GM12892 (cell line): ENCODE measurements at regions not wholly inside any gene's neighbourhood (a gene's known extent, or its start where the extent isn't known, plus 50 kb on each side); places are given as distances from the start of the nearest gene placed in this dataset.

Source experiments
- DNase-seq: peaks from one replicate; pipeline ENCODE4 v3.0.0; 2011; ENCODE audit not compliant: insufficient read length
- FAIRE-seq: peaks from 2 replicates; lab custom pipeline; 2011; peaks lifted over from hg19 to GRCh38; lab: Jason Lieb, UNC
- POLR2A ChIP-seq: IDR thresholded peaks from 2 replicates; pipeline ENCODE4 v1.6.1; 2011; ENCODE audit warnings: low read depth, low read length, control low read depth
- POLR2AphosphoS5 ChIP-seq: IDR thresholded peaks from 2 replicates; pipeline ENCODE4 v1.6.1; 2011; ENCODE audit warnings: low read depth, low read length, control low read depth
- TAF1 ChIP-seq: IDR thresholded peaks from 2 replicates; pipeline ENCODE4 v1.6.1; 2011; ENCODE audit warnings: low read depth, mild to moderate bottlenecking, control low read depth, low read length, borderline replicate concordance

- DNase-seq: no peak
- FAIRE-seq: no peak
- TF ChIP-seq POLR2A: no peak
- no peak for TF ChIP-seq TAF1
These were observed 230.8 kb downstream of the CTTN start for GRCh38 chr11:70628855-70629844.

DNA sequence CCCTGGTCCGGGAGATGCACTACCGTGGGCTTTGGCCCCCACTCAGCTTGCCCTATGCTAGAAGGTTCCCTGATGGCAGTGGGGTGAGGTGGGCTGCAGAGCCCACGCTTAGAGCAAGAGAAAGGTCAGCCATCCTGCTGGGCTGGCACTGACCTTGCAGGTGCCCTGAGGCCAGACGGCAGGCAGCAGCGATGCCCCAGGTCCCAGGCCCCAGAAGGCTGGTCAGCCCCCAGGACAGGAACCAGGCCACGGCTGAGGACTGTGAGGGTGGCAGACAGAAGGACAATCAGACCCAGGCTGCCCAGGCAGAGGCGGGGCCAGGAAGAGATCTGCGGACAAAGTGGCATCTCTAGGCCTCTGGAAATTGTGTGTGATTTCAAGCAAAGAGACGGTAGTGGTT lies 231.7 kb downstream of the CTTN start:
- FAIRE-seq (no peak), DNase-seq (no peak)
- no peak for TF ChIP-seq TAF1
- TF ChIP-seq POLR2A: no peak
- TF ChIP-seq POLR2AphosphoS5: no peak

DNA sequence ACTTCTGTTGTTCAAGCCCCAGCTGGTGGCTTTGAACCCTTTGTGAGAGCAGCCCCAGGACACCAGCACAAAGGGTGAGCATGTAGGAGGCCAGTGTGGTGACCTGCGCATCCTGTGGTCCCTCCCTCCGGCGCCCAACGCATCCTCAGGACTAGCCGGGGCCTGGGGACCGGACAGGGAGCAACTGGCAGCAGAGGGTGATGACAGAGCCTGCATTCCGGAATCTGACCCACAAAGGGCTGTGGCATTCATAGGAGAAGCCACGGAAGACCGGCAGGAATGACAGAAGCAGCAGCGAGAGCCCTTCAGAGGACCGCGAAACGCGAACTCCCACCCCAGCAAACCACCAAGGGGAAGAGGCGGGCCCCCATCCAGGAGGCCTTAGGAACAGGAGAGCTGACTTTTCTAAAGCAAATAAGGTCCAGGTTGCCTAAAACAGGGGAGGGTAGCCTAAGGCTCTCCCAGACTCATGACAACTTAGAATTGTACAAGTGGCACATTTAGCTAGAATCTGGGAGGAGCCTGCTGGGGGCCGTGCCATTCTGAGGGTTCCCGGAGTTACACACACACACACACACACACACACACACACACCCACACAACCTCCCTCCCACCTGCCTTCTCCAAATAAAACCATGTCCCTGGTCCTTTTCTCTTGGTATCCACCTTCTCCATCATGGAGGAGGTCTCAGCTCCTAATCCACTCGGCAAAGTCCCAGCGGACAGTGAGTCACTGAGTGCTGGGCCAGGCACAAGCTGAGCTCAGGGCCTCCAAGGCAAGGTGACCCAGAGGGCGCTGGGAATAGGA lies 232.7 kb downstream of the CTTN start:
- FAIRE-seq (no peak), DNase-seq (no peak)
- TF ChIP-seq POLR2AphosphoS5 (no peak), POLR2A (no peak), TAF1 (no peak)

GRCh38 chr11:70631624-70632047 lies 233.3 kb downstream of the CTTN start:
- TF ChIP-seq POLR2A (no peak), TAF1 (no peak), POLR2AphosphoS5 (no peak)
- FAIRE-seq: no peak

GRCh38 chr11:70633610-70634009 lies 235.3 kb downstream of the CTTN start:
- TF ChIP-seq POLR2AphosphoS5 (no peak), POLR2A (no peak), TAF1 (no peak)
- DNase-seq: no peak

More at GRCh38 chr11:70631624-70632047, 233.3 kb downstream of the CTTN start:
- DNase-seq: no peak

GRCh38 chr11:70636659-70637058 lies 238.3 kb downstream of the CTTN start:
- no peak for FAIRE-seq
- DNase-seq: no peak
- TF ChIP-seq POLR2A: no peak
- TF ChIP-seq POLR2AphosphoS5: no peak
- TF ChIP-seq TAF1: no peak

More at GRCh38 chr11:70633610-70634009, 235.3 kb downstream of the CTTN start:
- no peak for FAIRE-seq

DNA sequence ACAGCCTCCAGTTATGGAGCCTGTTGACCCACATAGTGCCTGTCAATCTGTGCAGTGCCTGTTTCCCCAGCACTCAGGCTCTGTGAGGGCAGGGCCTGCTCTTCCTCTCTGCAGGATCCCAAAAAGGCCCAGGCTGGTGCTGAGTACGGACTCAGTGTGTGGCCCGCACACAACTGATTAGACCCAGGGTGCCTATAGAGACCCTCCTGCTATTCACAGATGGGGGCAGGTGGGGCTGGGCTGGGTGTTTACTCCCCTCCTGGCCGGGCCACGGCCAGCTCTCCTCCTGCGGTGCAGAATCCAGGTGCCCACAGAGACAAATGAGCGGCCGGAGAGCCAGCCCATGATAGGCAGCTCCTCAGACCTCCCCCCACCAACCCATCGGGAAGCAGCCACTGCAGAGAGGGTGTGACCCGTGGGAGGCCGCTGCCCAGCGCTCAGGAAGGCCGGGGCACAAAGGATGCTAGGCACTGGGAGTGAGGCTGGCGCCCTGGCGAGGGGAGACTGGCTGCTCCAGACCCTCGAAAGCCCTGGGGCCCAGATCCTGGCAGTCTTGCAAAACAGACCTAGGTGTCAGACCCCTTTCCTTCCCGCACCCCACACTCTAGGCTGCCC lies 239.0 kb downstream of the CTTN start:
- no peak for TF ChIP-seq TAF1
- no peak for TF ChIP-seq POLR2AphosphoS5
- TF ChIP-seq POLR2A: no peak
- DNase-seq: no peak
- no peak for FAIRE-seq

DNA sequence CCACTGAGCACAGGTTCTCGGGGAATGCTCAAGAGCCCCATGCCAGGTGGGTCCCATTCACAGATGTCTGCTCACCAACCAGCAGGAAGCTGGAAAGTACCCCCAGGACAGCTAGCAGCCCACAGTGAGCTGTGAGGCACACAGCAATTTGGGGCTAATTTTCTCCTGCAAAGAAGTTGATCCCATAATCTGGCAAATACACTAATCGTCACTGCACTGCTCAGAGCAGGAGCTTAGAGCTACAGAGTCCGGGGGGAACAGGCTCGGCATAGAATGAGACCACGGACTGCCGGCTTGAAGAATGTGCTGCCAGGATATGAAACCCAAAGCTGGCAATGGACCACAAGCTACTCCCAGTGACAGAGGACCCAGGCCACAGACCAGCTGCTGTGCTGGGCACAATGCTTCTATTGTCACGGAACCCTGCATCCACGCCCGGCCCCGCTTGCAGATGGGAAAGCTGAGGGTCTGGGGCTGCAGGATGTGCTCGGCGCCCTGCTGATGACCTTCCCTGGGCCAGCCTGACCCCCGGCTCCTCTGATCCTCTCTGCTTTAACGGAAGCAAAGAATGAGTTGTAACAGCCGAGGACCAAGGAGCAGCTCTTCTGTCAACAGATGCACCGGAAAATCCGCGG lies 239.7 kb downstream of the CTTN start:
- TF ChIP-seq POLR2A (no peak), POLR2AphosphoS5 (no peak), TAF1 (no peak)
- no peak for FAIRE-seq
- no peak for DNase-seq

DNA sequence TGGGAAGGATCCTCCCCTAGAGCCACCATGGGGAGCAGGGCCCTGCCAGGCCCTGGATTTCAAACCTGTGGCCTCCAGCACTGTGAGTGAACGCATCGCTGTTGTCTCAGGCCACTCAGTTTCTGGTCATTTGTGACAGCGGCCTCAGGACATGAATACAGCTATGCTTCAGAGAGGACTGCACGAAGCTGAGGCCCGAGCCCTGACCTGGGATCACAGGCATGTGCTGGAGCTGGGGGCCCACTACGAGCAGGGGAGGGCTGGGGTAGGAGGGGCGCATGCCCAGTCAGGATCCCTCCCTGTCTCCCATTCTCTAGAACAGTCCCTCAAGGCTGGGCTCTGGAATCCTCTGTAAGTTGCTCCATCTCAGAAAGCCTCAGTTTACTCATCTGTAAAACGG lies 242.1 kb downstream of the CTTN start:
- FAIRE-seq (no peak), DNase-seq (no peak)
- TF ChIP-seq POLR2A (no peak), TAF1 (no peak), POLR2AphosphoS5 (no peak)

GRCh38 chr11:70641369-70641768 lies 243.0 kb downstream of the CTTN start:
- TF ChIP-seq POLR2AphosphoS5: no peak
- TF ChIP-seq POLR2A: no peak
- TF ChIP-seq TAF1: no peak
- DNase-seq (no peak), FAIRE-seq (no peak)

DNA sequence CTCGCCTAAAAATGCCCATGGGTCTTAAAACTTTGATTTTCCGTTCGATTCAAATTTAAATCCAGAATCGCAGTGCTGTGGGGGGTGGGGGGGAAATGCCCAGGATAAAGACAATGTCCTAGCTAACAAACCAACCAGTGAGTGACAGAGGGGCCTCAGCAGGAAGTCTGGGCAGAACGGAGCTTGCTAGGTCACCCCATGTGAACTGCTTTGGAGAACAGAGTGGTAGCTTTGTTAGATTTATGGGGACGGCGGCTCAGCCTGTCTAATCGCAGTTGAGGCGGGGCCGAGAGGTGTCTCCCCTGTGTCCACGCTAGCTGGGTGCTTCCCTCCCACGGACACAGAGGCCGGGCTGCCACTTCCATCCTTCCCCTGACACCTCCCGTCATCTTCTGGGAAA lies 243.9 kb downstream of the CTTN start:
- DNase-seq: no peak
- FAIRE-seq: no peak
- no peak for TF ChIP-seq TAF1
- TF ChIP-seq POLR2AphosphoS5: no peak
- no peak for TF ChIP-seq POLR2A

DNA sequence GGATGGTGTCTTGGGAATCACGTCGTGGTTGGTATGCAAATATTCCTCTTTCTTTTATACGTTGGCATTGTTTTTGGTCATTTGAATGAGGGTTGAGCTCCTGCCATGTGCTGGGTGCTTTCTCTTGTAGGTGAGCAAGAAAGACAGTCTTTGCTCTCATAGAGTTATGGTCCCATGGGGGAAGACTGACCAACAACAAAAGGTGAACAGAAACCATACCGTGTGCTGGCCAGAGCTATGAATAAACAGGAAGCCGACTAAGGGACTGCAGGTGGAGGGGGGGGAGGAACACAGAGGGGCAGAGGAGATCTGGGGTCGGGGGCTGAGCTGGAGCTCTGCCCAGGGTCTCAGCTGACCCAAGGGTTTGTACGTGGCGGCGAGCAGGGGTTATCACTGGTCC lies 245.3 kb downstream of the CTTN start:
- FAIRE-seq: no peak
- TF ChIP-seq TAF1: no peak
- TF ChIP-seq POLR2AphosphoS5: no peak
- TF ChIP-seq POLR2A: no peak
- DNase-seq: no peak
